ENCODE measurements at regions not wholly inside any gene's neighbourhood (a gene's known extent, or its start where the extent isn't known, plus 50 kb on each side); places are given as distances from the start of the nearest gene placed in this dataset.

GRCh38 chr10:55766212-55766611 is 594.8 kb downstream of the ZWINT start (continued):
- no peak for TF ChIP-seq CHD7 (IDR thresholded peaks at IDR 0.05; ENCODE audit: insufficient replicate concordance, low read length)
- no peak for TF ChIP-seq CREB1 (IDR thresholded peaks at IDR 0.05)
- TF ChIP-seq HDAC2 (IDR thresholded peaks at IDR 0.05; ENCODE audit: borderline replicate concordance in 1 of 2, low read depth in 2 of 2, low read length in 2 of 2) = no peak
- no peak for TF ChIP-seq POLR2AphosphoS5 (IDR thresholded peaks at IDR 0.05; ENCODE audit: low read depth, low read length)
- no peak for TF ChIP-seq CBX8 (IDR thresholded peaks at IDR 0.05; ENCODE audit: borderline replicate concordance, low read depth, low read length)
- TF ChIP-seq RXRA (IDR thresholded peaks at IDR 0.05; ENCODE audit: insufficient read depth, low read depth, low read length) = no peak
- no peak for TF ChIP-seq MAFK (IDR thresholded peaks at IDR 0.05; ENCODE audit: low read depth, low read length)
- no peak for TF ChIP-seq TAF7 (optimal IDR thresholded peaks at IDR 0.05; ENCODE audit: borderline replicate concordance, low read depth, low read length)
- no peak for TF ChIP-seq TAF1 (IDR thresholded peaks at IDR 0.05; ENCODE audit: low read depth, low read length)
- no peak for TF ChIP-seq ASH2L (IDR thresholded peaks at IDR 0.05; ENCODE audit: low read length)
- no peak for TF ChIP-seq SAP30 (IDR thresholded peaks at IDR 0.05; ENCODE audit: insufficient read depth, insufficient replicate concordance, low read length)
- TF ChIP-seq SP1 (IDR thresholded peaks at IDR 0.05; ENCODE audit: low read depth, low read length) = no peak

Measured in H1 (cell line).